ENCODE measurements at regions not wholly inside any gene's neighbourhood (a gene's known extent, or its start where the extent isn't known, plus 50 kb on each side); places are given as distances from the start of the nearest gene placed in this dataset.

DNA sequence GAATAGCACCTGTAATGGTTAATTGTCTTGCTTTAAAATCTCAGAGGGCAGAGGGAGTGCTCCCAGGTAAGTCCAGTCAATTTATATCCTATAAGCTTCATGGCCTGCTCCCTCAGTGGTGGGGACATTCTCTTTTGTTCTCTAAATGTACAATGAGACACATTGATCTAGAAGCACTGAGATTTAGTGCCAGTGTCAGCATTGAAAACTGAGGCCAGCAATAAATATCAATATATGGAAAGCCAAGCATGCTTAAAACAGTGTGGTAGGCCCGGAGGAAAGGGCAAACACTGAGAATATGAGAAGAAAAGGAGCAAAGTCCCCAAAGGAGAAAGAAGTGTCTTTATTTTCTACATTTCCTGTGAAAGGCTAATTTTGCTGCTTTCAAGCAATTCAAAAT, 68.4 kb upstream of the CCN2 start:
- Histone ChIP-seq H2BK5ac (ENCODE audit: insufficient read length, low read length) (no peak overlapping the region), H2AK5ac (ENCODE audit: insufficient read length, low read length) (no peak overlapping the region), H2BK15ac (ENCODE audit: low read depth, low read length) (no peak overlapping the region), H3T11ph (ENCODE audit: low read length) (no peak overlapping the region), H3K18ac (ENCODE audit: insufficient read length, low read depth, low read length) (no peak overlapping the region), H3K56ac (ENCODE audit: insufficient read length, low read depth, low read length) (no peak overlapping the region), H2BK120ac (ENCODE audit: low read depth, low read length, poor library complexity, severe bottlenecking) (no peak overlapping the region), H3K4me1 (ENCODE audit: insufficient read depth, low read length) (no peaks in the 10 kb centered on the region; the same call in 1 of the 2 replicates), H2BK20ac (ENCODE audit: low read depth, low read length, poor library complexity, severe bottlenecking) (no peak overlapping the region), H2BK12ac (ENCODE audit: insufficient read length, low read depth, low read length) (no peak overlapping the region), H3K79me1 (ENCODE audit: insufficient read depth, low read depth, low read length, poor library complexity, severe bottlenecking) (no peaks in the 10 kb centered on the region), H2AFZ (ENCODE audit: low read length) (no peak overlapping the region), H3K79me2 (ENCODE audit: insufficient read depth, low read length) (no peaks in the 10 kb centered on the region), H3K23ac (ENCODE audit: insufficient read length, low read depth, low read length) (no peak overlapping the region), H3K4me2 (ENCODE audit: insufficient read depth, insufficient read length, low read length) (no peak overlapping the region), H3K27me3 (ENCODE audit: insufficient read depth, low read length) (no peaks in the 10 kb centered on the region), H3K23me2 (ENCODE audit: insufficient read length, low read depth, low read length, poor library complexity, severe bottlenecking) (no peaks in the 10 kb centered on the region), H4K5ac (ENCODE audit: insufficient read length, low read depth, low read length) (no peak overlapping the region), H3K14ac (ENCODE audit: insufficient read depth, low read length) (no peak overlapping the region), H3K9ac (ENCODE audit: extremely low read depth, insufficient read length, low read length) (no peak overlapping the region), H3K9me3 (ENCODE audit: control insufficient read depth, low read depth, low read length) (no peaks in the 10 kb centered on the region), H3K27ac (ENCODE audit: insufficient read length, low read depth, low read length) (no peak overlapping the region), H4K20me1 (ENCODE audit: control insufficient read depth, insufficient read depth, insufficient read length) (no peaks in the 10 kb centered on the region), H3K4ac (ENCODE audit: low read depth, low read length) (no peak overlapping the region), H4K8ac (replicated peaks; ENCODE audit: insufficient read length, low read depth, low read length) (no peak overlapping the region), H4K91ac (ENCODE audit: insufficient read length, low read depth, low read length) (no peak overlapping the region)
- Mint-ChIP-seq H3K36me3 (ENCODE audit: insufficient read depth in 1 of 3, low read depth in 3 of 3) (no peaks in the 10 kb centered on the region), H3K27me3 (ENCODE audit: low read depth) (no peaks in the 10 kb centered on the region), H3K4me3 (no peak overlapping the region), H3K9me3 (no peaks in the 10 kb centered on the region; a peak in 1 of 5 replicates), H3K27ac (no peak overlapping the region), H3K4me1 (peaks cover 8 to 17% of the 10 kb centered on the region in 2 experiments)
- WGBS (ENCODE audit: extremely low coverage, insufficient read length, low lambda C conversion rate): no CpG with 5 or more reads among the region's 1 CpG
- DNase-seq: no peak
- TF ChIP-seq, protein P1, sequence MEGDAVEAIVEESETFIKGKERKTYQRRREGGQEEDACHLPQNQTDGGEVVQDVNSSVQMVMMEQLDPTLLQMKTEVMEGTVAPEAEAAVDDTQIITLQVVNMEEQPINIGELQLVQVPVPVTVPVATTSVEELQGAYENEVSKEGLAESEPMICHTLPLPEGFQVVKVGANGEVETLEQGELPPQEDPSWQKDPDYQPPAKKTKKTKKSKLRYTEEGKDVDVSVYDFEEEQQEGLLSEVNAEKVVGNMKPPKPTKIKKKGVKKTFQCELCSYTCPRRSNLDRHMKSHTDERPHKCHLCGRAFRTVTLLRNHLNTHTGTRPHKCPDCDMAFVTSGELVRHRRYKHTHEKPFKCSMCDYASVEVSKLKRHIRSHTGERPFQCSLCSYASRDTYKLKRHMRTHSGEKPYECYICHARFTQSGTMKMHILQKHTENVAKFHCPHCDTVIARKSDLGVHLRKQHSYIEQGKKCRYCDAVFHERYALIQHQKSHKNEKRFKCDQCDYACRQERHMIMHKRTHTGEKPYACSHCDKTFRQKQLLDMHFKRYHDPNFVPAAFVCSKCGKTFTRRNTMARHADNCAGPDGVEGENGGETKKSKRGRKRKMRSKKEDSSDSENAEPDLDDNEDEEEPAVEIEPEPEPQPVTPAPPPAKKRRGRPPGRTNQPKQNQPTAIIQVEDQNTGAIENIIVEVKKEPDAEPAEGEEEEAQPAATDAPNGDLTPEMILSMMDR (conservative IDR thresholded peaks at IDR 0.05): no peak
